HEK293 (cell line): ENCODE measurements at regions not wholly inside any gene's neighbourhood (a gene's known extent, or its start where the extent isn't known, plus 50 kb on each side); places are given as distances from the start of the nearest gene placed in this dataset.

Experiments
- CTCF ChIP-seq: fragments of 450-650 bp; formaldehyde crosslinking; IDR thresholded peaks from 2 replicates; pipeline ENCODE4 v1.5.1; 2016; ENCODE audit warnings: missing biosample characterization, missing genetic modification characterization
- FEZF1 ChIP-seq: fragments of 450-650 bp; formaldehyde crosslinking; IDR thresholded peaks from 2 replicates; pipeline ENCODE4 v1.5.1; 2016; ENCODE audit warnings: missing biosample characterization, missing genetic modification characterization
- GLI4 ChIP-seq: fragments of 450-650 bp; formaldehyde crosslinking; IDR thresholded peaks from 2 replicates; pipeline ENCODE4 v1.5.1; 2016; ENCODE audit warnings: missing biosample characterization, missing genetic modification characterization
- MYNN ChIP-seq: fragments of 450-650 bp; formaldehyde crosslinking; IDR thresholded peaks from 2 replicates; pipeline ENCODE4 v1.5.1; 2016; ENCODE audit warnings: missing biosample characterization, missing genetic modification characterization, borderline replicate concordance
- REST ChIP-seq: fragments of 450-650 bp; formaldehyde crosslinking; IDR thresholded peaks from 2 replicates; pipeline ENCODE4 v1.5.1; 2016; ENCODE audit warnings: missing biosample characterization, missing genetic modification characterization
- YY1 ChIP-seq: fragments of 450-650 bp; formaldehyde crosslinking; IDR thresholded peaks from 2 replicates; pipeline ENCODE4 v1.5.1; 2018; ENCODE audit warnings: missing biosample characterization, missing genetic modification characterization
- ZNF274 ChIP-seq, 2 experiments: fragments of 200-500 bp in 1 of 2; fragments of 450-650 bp in 1 of 2; sonication (Bioruptor generic) in 1 of 2; formaldehyde crosslinking in 1 of 2; IDR thresholded peaks; 2 replicates each; pipeline versions ENCODE4 v1.5.1 to v1.6.1; 2014 to 2016; ENCODE audit warnings: borderline replicate concordance in 1 of 2, inconsistent platforms in 1 of 2, low read length in 1 of 2, missing biosample characterization in 1 of 2, missing genetic modification characterization in 1 of 2
- ZNF501 ChIP-seq: fragments of 450-650 bp; formaldehyde crosslinking; IDR thresholded peaks from 2 replicates; pipeline ENCODE4 v1.5.1; 2016; ENCODE audit warnings: missing biosample characterization, missing genetic modification characterization
- ZNF623 ChIP-seq: fragments of 450-650 bp; formaldehyde crosslinking; IDR thresholded peaks from 2 replicates; pipeline ENCODE4 v1.5.1; 2016; ENCODE audit warnings: missing biosample characterization, missing genetic modification characterization
- ZSCAN4 ChIP-seq: fragments of 450-650 bp; formaldehyde crosslinking; IDR thresholded peaks from 2 replicates; pipeline ENCODE4 v1.5.1; 2017; ENCODE audit warnings: missing biosample characterization, missing genetic modification characterization

GRCh38 chr20:57774951-57775350 is 65.1 kb upstream of the PMEPA1 start:
- no peak for TF ChIP-seq CTCF (tag by site-specific recombination)
- no peak for TF ChIP-seq ZNF274 (IDR thresholded peaks at IDR 0.05; ENCODE audit: low read length)
- no peak for TF ChIP-seq ZNF274 (tag by site-specific recombination; IDR thresholded peaks at IDR 0.05; ENCODE audit: borderline replicate concordance)
- no peak for TF ChIP-seq ZNF623
- no peak for TF ChIP-seq REST (tag by site-specific recombination)
- no peak for TF ChIP-seq ZNF501 (tag by site-specific recombination)
- TF ChIP-seq MYNN (tag by site-specific recombination), result no peak
- TF ChIP-seq YY1 (tag by site-specific recombination), result no peak
- TF ChIP-seq GLI4 (tag by site-specific recombination), result no peak
- TF ChIP-seq ZSCAN4 (tag by site-specific recombination), result no peak
- TF ChIP-seq FEZF1 (tag by site-specific recombination), result no peak
